Activated T-cell treated with anti-CD3 and anti-CD28 coated beads for 48 hours (primary cell): ENCODE measurements at regions not wholly inside any gene's neighbourhood (a gene's known extent, or its start where the extent isn't known, plus 50 kb on each side); places are given as distances from the start of the nearest gene placed in this dataset.
"Not testable (repeated sequence)": the region's sequence is repeated elsewhere in the genome, so short reads cannot be mapped to it uniquely, and the experiment has no call there.

Source experiments
- DNase-seq: peaks from one replicate; pipeline ENCODE4 v3.0.0-alpha.2; 2020; ENCODE audit warnings: low read depth

- no peak for DNase-seq
These were observed 60.8 kb upstream of the CCDC179 start for GRCh38 chr11:22920939-22921565.

GRCh38 chr11:22922672-22923071 lies 62.4 kb upstream of the CCDC179 start:
- no peak for DNase-seq

GRCh38 chr11:22923561-22923960 lies 63.3 kb upstream of the CCDC179 start:
- no peak for DNase-seq

GRCh38 chr11:22926341-22926740 lies 66.1 kb upstream of the CCDC179 start:
- no peak for DNase-seq

GRCh38 chr11:22927793-22928192 lies 67.5 kb upstream of the CCDC179 start:
- no peak for DNase-seq

GRCh38 chr11:22928207-22928917 lies 68.1 kb upstream of the CCDC179 start:
- DNase-seq = no peak

GRCh38 chr11:22930816-22931594 lies 70.7 kb upstream of the CCDC179 start:
- no peak for DNase-seq

- no peak for DNase-seq
These were observed 78.4 kb upstream of the CCDC179 start for GRCh38 chr11:22938691-22939090.

GRCh38 chr11:22941544-22941943 lies 81.3 kb upstream of the CCDC179 start:
- DNase-seq = not testable (repeated sequence)

GRCh38 chr11:22957786-22958185 lies 97.5 kb upstream of the CCDC179 start:
- no peak for DNase-seq

GRCh38 chr11:22974251-22974650 lies 114.0 kb upstream of the CCDC179 start:
- no peak for DNase-seq

GRCh38 chr11:22976146-22976545 lies 115.9 kb upstream of the CCDC179 start:
- peak; percentile 15 for DNase-seq

GRCh38 chr11:22982903-22983302 lies 122.6 kb upstream of the CCDC179 start:
- DNase-seq = no peak

- DNase-seq = no peak
These were observed 123.8 kb upstream of the CCDC179 start for GRCh38 chr11:22984045-22984444.

GRCh38 chr11:22989371-22989770 lies 129.1 kb upstream of the CCDC179 start:
- DNase-seq = no peak

GRCh38 chr11:22991196-22991595 lies 130.9 kb upstream of the CCDC179 start:
- no peak for DNase-seq

GRCh38 chr11:23006730-23007129 lies 146.5 kb upstream of the CCDC179 start:
- no peak for DNase-seq

GRCh38 chr11:23010790-23011335 lies 150.6 kb upstream of the CCDC179 start:
- no peak for DNase-seq

GRCh38 chr11:23012930-23013329 lies 152.7 kb upstream of the CCDC179 start:
- no peak for DNase-seq

GRCh38 chr11:23013509-23013908 lies 153.2 kb upstream of the CCDC179 start:
- no peak for DNase-seq

GRCh38 chr11:23021287-23021863 lies 161.1 kb upstream of the CCDC179 start:
- DNase-seq = no peak

GRCh38 chr11:23022854-23023253 lies 162.6 kb upstream of the CCDC179 start:
- no peak for DNase-seq
